Activated T-cell treated with anti-CD3 and anti-CD28 coated beads, Interleukin-2, amount 50 U/mL, for 48 hours (primary cell): ENCODE measurements at regions not wholly inside any gene's neighbourhood (a gene's known extent, or its start where the extent isn't known, plus 50 kb on each side); places are given as distances from the start of the nearest gene placed in this dataset.
A peak's percentile ranks its signal among the peaks of the same experiment; 100 is the strongest.
"Not testable (repeated sequence)": the region's sequence is repeated elsewhere in the genome, so short reads cannot be mapped to it uniquely, and the experiment has no call there.

ENCODE experiments used
- DNase-seq, 2 experiments: peaks; one replicate each; pipeline ENCODE4 v3.0.0-alpha.2; 2020

DNA sequence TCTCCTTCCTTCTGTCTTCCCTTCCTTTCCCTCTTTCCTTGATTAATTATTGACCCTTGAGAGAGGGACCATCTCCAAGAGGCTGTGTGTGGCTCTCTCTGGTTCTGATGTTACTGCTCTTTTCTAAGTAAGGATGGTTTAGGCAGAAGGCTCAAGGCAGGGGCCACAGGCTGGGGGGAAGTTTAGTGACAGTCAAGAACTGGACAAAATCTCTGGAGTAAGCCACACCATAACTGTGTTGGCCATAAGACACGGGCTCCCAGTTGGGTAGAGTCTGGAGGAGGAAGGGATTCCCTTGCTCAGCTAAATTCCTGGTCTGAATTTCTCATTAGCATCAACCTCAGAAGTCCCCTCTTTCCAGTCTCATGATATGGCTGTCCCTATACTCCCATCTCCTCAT, 74.7 kb downstream of the BUD13 start:
- peak in 1 of 2 experiments; percentile 3 for DNase-seq

DNA sequence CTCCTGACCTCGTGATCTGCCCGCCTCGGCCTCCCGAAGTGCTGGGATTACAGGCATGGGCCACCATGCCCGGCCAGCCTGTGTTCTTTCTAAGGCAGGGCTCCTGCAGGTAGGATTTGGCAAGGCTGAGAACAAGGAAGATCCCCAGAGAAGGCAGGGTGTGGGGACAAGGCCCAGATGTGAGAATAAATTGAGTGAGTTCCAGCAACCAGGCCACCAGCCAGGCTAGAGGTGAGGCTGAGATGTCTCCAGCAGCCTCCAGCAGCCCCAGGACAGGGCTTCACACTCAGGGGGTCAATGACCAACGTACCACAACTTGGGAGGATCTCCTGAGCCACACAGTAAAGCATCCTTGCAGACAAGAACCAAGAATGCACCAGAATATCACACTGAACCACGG, 75.1 kb downstream of the BUD13 start:
- peak in 1 of 2 experiments; percentile 2 for DNase-seq

DNA sequence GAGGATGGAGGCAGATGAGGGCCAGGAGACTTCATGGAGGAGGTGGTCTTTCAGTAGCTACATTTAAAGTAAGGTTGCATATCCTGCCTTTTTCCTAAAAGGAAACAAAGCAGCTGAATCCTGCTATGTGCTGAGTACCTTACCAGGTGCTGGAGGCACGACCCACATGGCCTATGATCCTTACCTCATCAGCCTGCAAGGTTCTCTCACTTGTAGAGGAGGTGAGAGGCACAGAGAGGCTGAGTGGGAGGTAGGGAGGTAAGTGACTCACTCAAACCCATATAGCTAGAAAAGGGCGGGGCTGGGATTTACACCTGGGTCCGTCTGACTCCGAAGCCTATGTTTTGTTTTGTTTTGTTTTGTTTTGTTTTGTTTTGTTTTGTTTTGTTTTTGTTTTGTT, 75.8 kb downstream of the BUD13 start:
- DNase-seq = peak; percentile 14

DNA sequence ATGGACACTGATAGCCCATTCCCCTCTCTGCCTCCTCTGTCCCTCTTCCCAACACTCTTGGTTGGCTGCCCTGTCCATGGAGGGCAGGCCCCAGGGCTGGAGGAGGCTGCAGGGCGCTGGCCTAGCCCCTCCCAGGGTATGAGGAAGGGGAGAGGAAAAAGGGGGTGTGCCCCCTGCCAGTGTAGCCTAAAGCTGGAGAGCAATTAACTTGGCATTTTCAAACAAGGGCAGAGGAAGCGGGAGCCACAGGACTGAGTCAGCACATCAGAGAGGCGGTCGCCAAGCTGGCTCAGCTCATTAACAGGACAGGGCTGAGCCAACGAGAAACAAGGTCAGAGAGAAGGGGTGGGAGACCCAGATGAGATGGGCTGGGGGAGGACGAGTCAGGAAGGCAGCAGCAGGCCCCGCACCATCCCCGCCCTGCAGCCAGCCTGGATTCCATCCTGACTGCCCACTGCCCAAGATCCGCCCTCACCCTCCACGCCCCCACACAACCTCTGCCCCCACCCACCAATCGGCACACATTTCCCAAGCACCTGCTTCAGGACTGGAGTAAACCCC, 76.3 kb downstream of the BUD13 start:
- DNase-seq = peak; percentile 13

DNA sequence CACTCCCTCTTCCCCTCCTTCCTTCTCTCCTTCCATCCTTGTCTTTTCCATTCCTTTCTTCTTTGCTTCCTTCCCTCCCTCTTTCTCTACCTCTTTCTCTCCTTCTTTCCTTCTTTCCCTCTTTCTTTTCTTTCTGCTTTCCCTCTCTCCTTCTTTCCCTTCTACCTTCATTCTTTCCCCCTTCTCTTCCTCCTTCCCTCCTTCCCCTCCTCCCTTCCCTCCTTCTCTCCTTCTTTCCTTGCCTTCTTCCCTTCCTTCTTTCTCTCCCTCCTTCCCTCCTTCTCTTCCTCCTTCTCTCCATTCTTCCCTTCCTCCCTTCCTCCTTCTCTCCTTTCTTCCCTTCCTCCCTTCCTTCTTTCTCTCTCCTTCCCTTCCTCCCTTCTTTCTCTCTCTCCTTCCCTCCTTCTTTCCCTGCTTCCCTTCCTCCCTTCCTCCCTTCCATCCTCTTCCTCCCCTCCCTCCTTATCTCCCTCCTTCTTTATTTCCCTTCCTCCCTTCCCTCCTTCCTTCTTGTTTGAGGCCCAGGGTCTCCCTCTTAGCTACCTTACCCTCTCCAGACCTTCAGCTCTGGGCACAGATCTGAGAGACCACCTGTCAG, 77.0 kb downstream of the BUD13 start:
- DNase-seq = no peak

DNA sequence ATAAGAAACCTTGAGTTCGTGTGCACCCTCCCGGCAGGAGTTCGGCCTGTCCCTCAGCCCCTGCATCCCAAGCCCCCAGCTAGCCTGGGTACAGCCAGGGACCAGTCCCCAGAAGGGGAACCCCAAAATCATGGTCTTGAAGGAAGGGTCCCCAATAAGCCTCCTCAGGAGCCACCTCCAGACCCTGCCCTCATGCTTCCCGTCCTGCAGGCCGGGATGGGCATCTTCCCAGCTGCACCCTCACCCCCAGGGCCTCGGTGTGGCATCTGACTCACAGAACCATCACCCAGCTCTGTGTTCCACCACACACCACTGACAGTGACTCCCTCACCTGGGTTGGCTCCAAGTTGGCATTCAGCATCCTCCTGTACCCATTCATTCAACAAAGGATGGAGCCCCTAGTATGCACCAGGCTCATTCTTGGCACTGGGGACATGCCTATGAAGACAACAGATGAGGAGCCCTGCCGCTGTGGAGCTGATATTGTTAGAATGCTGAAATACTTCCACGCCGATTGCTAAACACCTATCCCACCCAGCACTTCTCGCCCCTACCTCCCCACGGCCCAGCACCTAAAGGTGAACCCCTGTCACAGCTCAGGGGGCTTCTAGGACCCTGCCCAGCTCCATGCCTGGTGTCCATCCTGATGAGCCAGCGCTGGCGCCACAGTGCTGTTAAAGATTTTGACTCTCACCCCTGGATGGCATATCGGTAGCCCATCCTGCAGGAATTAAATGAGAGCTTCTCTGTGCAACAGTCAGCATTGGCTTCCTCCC, 77.8 kb downstream of the BUD13 start:
- peak; percentile 10 to 15 for DNase-seq

DNA sequence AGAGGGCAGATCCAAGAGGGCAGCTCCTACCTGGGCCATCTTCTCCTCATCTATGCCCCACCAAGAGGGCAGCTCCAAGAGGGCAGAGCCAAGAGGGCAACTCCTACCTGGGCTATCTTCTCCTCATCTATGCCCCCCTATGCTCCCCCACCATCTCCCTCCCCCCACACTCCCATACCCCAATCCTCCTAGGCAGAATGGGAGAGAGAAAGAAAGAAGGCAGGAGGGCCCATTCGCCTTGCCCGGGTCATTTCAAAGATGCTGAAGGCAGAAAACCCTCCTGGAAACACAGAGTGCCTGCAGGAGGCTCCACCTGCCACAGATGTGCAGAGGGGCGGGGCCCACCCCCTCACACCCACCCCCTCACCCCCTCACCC, 78.5 kb downstream of the BUD13 start:
- DNase-seq = peak in 1 of 2 experiments; percentile 9

DNA sequence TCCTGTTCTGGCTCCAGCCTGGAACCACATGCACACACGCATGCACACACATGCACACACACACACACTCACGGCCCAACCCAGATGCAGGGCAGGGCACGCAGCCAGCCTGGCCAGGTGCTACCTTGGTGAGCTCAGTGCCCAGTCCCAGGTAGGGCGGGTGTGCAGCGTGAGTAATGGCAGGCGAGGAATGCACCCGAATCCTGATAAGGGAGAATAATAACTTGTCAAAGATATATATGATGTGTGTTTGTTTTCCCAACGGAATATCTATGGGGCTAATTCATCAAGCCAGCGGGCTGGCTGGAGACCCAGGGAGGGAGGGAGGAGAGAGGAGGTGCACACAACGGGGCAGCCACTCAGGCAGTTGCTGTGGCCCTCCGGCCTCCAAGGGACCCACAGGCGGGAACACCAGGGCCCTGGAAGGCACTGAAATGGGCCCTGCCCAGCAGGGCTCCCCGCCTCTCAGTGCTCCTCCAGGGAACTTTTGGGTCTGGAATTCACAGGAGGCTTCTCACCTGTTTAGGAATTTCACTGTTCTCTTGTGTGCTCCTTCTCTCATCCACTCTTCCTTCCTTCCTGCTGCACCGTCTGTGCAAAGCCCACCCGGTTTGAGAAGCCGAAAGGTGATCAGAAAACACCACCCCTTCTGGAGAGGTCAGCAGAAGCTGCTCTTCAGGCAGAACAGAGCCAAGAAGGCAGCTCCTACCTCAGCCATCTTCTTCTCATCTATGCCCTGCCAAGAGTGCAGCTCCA, 79.0 kb downstream of the BUD13 start:
- peak; percentile 8 to 12 for DNase-seq

DNA sequence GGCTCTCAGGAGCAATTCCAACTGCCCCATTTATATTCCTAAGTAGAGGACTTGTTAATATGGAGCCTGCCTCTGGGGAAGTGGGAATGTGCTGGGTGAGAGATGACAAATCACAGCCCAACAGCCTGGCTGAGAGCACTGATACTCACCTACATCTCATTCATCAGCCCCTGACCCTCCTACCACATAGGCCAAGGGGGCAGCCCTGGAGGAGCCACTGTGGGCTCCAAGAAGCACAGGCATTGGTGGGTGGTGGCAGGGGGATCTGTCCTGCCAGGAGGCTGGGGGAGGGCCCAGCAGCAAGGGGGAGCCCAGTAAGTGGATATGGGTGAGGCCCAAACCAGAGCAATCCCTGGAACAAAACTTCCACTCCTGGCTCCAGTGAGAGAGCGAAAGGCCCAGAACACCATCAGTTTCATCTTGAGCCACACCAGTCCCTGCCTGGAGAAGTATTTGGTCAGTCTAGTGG, 79.7 kb downstream of the BUD13 start:
- DNase-seq = peak in 1 of 2 experiments; percentile 1

DNA sequence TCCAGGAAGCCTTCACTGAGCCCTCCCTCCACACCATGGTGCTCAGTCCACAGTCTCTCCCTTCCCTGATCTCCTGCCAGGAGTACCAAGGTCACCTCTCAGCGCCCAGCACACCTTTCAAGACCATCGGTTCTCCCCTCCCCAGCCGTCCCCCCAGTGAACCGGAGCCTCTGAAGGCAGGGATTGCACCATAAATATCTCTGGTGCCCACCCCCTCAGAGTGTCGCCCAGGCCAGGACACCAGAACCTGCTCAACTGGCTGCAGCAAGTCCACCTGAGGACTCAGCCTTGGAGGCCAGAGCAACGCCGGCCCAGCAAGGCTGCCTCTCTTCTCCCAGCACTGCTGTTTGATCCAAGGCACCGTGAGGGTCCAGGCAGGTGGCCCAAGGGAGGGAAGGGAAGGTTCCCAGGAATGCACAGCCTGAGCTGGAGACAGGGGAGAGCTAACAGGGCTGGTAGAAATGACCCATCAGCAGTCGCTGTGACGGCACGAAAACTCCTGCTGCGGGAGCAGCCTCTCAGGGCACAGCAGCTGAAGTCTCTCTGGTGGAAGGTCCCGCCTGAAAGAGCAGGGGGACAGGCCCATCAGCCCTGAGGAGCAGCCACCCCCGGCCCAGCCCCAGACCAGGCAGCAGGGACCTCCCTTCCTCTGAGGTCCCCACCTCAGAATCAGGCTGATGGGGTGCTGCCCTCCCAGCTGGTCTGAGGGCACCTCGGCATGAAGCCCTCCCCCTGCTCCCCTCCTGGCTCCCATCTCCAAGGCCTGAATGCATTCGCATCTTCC, 80.3 kb downstream of the BUD13 start:
- peak; percentile 8 to 13 for DNase-seq

DNA sequence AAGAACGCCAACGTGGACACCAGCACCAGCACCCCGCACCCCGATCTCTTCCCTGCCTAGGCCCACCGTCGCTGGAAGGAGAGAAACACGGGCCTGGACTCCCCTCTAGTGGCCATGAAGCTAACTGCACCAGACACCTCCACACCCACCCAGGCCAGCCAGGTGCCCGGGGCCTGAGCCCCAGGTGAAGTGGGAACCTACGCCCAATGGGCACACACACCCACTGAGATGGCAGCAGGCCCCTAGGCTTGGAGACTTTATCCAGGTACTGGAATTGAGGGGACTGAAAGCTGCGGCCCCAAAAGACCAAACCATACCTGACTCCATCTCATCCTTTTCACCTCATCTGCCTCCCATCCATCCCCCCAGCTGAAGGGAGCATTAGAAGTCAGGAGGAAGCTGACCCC, 81.0 kb downstream of the BUD13 start:
- DNase-seq = peak; percentile 74 to 81

DNA sequence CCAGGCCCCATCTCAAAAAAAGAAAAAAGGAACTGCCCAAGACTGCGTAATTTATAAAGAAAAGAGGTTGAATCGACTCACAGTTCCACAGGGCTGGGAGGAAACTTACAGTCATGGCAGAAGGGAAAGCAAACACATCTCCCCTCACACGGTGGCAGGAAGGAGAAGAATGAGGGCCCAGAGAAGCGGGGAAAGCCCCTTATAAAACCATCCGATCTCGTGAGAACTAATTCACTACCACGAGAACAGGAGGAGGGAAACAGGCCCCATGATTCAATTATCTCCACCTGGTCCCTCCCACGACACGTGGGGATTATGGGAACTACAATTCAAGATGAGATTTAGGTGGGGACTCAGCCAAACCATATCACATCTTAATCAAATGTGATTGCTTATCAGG, 82.2 kb downstream of the BUD13 start:
- peak; percentile 7 to 12 for DNase-seq

DNA sequence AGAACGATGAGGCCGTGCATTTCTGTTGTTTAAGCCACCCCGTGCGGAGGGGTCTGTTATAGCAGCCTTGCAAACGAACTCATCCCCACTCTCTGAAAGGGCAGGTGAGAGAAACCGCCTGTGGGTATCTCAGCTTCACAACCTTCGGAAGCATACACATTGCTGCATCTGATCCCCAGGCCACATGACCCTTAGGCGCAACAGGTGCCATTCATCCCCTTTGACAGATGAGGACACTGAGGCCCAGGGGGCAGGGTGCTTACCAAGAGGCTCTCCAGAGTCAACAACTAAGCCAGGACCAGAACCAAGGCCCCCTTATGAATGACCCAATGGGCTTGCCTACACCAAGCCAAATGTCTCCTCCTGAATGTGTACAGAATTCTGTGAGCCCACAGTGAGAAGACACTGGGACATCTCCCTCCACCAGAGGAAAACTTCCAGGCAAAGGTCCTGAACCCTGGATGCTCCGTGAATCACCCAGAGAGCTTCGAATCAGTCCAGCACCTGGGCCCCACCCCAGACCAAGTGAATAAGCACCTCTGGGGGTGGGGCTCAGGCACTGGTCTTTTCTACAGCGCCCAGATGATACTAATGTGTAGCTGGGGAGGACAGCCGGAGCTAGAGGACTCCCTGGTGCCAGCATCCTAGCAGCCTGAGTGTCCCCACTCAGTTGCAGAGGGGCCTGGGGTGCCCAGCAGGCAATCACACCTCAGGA, 83.2 kb downstream of the BUD13 start:
- DNase-seq = peak; percentile 8 to 11

DNA sequence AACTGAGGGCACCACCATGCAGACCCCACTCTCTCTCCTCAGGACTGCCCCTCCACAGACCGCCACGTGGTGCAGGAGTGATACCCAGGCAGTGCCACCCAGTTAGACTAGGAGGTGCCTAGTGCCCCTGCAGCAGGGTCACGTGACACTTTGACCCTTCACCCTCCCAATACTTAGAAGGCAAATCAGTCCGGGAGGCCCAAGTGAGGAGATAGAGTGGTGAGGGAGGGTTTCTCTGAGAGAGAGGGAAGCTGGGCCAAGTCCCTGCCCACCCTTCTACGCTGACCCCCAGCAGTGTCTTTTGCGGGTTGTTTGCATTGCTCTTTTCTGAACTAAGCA, 84.6 kb downstream of the BUD13 start:
- no peak for DNase-seq

DNA sequence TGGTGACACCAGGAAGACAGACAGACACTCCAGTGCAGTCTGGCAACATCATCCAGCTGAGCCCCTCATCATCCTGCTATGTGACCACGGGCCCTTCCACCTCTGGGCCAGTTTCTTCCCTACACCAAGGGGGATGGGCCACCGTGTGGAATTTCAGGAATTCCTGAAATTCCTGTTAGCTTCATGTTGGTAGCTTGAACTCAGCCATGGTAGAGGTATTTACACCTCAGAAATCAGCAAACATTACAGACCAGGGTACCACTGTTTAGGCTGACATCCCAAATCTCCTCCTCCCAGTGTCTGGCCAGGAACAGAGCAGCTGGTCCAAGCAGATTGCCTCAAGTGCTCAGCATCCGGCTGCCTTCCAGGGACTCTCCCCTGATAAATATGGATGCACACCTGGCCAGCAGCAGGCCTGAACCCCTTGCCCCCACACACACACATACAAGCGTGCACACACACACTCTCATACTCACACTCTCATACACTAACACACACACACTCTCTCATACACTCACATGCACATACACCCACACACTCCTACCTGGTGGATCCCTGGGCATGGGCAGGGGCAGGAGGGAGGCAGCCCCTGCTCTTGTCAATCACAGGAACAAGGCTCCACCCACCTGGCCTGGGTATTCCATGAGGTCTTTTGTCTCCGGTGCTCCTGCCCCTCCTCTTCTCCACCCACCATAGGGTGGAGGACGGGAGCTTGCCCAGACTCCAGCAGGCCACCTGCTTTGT, 85.2 kb downstream of the BUD13 start:
- DNase-seq = no peak

DNA sequence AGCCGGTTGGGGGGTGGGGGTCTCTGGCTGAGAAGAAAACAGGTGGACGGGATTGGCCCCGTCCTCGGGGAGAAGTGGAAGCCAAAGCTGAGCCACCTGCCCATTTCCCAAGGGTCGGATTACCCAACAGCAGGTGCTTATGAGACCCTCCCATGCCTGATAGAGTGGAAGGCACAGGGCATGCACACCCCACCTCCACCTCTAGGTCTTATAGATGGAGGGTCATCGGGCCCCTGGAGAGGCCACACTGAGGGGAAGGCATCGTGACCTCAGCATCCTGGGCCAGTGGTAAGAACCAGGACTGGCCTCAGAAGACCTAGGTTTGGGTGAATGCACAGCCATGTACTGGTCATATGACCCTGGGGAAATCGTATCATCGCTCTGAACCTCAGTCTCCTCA, 85.9 kb downstream of the BUD13 start:
- DNase-seq = no peak

DNA sequence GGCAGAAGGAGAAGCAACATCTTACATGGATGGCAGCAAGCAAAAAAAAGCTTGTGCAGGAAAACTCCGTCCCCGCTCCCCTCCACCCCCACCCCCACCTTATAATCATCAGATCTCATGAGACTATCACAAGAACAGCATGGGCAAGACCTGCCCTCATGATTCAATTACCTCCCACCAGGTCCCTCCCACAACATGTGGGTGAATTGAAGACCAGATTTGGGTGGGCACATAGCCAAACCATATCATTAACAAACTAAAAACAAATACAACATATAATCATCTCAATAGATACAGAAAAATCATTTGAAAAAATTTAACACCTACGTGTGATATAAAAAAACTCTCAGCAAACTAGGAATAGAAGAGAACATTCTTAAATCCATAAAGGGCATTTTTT, 88.8 kb downstream of the BUD13 start:
- no peak for DNase-seq

DNA sequence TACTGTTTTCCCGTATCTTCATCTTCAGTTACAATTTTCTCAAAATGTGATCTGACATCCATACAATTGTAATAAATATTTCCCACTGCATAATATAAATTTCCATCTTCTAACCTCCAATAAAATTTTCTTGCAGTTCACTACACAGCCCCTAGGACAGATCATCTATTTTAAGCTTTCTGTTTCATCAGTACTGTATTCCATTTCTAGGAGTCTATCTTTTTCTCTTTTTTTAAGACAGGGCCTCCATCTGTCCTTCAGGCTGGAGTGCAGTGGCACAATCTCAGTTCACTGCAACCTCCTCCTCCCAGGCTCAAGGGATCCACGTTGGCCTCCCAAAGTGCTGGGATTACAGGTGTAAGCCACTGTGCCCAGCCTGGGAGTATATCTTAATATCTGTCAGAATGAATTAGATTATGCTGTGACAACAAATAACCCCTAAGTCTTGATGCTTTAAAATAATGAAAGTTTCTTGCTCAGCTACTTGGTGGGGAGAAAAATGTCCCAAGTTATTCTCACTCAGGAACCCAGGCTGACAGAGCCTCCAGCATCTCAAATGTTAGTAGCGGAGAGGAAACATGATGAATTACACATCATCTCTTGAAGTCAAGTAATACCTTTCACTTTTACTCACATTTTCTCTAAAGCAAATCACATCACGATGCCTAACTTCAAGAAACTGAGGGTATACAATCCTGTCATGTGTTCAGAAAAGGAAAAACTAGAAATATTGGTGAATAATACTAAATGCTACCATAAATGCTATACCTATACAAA, 92.2 kb downstream of the BUD13 start:
- no peak for DNase-seq

DNA sequence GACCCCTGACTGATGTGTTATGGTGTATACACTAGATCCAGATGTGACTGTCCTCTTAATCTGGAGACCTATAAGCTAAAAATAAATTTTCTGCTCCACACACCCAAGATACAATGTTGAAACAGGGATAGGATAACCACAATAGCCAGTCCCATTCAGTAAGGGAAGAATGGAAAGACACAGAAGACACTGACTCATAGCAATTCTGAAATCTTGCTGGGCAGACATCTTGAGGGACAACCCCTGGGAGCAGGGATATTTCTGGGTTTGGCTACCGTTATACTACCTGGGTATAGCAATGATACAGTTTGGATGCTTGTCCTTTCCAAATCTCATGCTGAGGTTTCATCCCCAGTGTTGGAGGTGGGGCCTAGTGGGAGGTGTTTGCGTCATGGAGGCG, 93.9 kb downstream of the BUD13 start:
- DNase-seq = no peak

DNA sequence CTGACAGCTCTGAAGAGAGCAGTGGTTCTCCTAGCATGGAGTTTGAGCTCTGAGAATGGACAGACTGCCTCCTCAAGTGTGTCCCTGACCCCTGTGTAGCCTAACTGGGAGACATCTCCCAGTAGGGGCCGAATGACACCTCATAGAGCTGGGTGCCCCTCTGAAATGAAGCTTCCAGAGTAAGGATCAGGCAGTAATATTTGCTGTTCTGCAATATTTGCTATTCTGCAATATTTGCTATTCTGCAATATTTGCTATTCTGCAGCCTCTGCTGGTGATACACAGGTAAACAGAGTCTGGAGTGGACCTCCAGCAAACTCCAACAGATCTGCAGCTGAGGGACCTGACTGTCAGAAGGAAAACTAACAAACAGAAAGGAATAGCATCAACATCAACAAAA, 105.5 kb downstream of the BUD13 start:
- not testable (repeated sequence) for DNase-seq
